Stimulated activated CD8-positive, alpha-beta memory T cell treated with anti-CD3 and anti-CD28 coated beads, Interleukin-2, amount 100 ng/mL, for 48 hours (primary cell): ENCODE measurements at regions not wholly inside any gene's neighbourhood (a gene's known extent, or its start where the extent isn't known, plus 50 kb on each side); places are given as distances from the start of the nearest gene placed in this dataset.
"Not testable (repeated sequence)": the region's sequence is repeated elsewhere in the genome, so short reads cannot be mapped to it uniquely, and the experiment has no call there.

Source experiments
- DNase-seq, 2 donors: peaks; one replicate each; pipeline ENCODE4 v3.0.0-alpha.2; 2020; ENCODE audit warnings: low read depth in 2 of 2

DNA sequence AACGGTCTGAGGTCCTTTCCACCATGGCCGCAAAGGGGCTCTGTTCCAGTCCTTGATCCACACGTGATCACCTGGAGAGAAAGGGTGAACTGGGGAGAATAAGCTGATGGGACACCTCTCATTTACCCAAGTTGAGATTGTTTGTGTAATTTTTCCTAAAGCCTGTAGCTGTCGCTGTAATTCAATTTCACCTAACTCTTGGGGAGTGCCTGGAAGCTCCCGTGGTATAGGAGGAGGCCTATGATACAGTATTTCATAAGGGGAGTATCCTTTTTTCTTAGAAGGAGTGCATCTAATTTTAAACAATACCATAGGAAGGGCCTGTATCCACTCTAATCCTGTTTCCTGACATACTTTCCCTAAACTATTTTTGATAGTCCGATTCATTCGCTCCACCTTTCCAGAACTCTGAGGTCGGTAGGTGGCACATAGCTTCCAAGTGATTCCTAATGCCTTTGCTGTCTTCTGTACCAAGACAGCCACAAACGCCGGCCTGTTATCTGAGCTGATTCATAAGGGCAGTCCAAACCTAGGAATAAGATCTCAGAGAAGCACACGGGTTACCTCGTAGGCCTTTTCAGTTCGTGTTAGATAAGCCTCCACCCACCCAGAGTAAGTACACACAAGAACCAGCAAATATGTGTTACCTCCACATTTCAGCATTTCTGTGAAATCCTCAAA is 78.9 kb upstream of the VEPH1 start:
- DNase-seq: not testable (repeated sequence)

DNA sequence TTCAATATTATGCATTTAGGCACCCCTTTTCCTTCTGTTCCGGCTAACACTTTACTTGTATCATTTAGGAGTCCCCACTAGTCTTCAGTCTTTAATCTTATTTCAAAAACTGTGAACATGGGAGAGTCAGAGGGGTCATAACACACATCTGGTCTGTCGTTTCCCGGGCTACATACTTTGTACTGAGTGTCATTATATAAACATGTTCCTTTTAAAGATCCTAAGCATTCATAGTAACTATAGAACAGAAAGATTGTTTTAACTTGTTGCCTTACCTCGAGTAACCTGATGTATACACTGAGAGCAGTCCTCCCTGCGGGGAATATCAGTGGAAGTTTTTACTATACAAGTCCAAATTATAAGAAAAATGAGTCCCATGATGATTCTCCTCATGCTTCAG is 78.2 kb upstream of the VEPH1 start:
- DNase-seq: no peak

GRCh38 chr3:157578181-157578580 is 75.0 kb upstream of the VEPH1 start:
- no peak for DNase-seq

- no peak for DNase-seq
These were observed 71.3 kb upstream of the VEPH1 start for GRCh38 chr3:157574531-157574930.

GRCh38 chr3:157573780-157574378 is 70.7 kb upstream of the VEPH1 start:
- no peak for DNase-seq

DNA sequence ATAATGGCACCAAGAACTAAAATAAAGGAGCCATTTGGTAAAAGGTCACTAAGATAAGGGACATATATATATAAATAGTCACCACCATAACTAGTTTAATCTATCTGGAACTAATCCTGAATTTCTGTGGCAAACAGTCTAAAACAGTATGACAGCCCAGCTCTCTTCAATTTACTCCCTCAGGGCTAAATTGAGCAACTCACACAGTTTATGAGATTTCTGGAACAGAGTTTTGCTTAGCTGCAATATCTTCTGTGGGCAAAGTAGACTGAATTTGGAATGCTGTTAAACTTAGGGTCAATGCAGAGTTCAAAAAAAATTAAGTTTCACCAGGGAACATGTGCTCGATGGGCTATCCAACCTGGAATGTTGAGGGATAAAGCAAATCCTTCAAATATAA is 70.1 kb upstream of the VEPH1 start:
- DNase-seq: no peak

DNA sequence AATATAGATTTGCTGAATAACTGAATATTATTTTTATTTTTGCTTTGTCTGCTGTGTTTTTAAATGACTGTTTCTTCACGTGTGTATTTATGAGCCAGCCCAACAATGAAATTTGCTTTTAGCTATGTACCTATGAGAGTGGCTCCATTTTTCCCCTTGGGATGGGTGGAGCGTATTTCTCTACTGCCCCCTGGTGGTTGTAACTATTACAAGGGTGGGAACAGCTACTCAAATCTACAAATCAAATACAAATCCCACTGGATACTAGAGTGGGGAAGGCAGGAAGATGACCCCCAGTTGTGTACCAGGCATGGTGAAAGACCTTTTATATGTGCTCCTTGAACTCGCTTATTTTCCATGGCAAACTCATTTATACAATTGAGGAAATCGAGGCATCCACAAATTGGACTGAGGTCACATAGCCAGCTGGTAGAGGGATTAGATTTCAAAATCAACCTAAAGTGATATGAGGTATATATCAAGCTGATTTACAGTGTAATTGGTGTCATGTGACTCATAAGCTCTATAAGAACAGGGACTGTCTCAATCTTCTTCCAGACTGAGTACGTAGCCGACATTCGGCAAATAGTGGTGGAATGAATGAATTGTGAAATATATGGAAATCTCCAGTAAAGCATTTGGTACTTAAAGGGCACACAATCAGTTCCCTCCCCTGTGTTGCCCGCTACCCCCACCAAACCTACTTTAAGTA is 69.5 kb upstream of the VEPH1 start:
- DNase-seq: peak in 1 of 2 donors; percentile 1

DNA sequence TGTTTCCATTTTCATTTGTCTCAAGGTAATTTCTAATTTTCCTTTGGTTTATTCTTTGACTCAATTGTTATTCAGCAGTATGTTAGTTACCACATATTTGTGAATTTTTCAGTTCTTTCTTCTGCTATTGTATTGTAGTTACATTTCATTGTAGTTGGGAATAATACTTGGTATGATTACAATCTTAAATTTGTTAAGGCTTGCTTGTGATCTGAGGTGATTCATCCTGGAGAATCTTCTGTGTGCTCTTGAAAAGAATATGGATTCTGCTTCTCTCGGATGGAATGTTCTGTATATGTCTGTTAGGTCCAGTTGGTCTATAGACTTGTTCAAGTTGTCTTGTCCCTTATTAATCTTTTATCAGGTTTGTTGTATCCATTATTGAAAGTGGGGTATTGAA is 63.4 kb upstream of the VEPH1 start:
- no peak for DNase-seq

- no peak for DNase-seq
These were observed 56.2 kb upstream of the VEPH1 start for GRCh38 chr3:157559401-157559800.
